GM18519 (cell line): ENCODE measurements at regions not wholly inside any gene's neighbourhood (a gene's known extent, or its start where the extent isn't known, plus 50 kb on each side); places are given as distances from the start of the nearest gene placed in this dataset.
A peak's percentile ranks its signal among the peaks of the same experiment; 100 is the strongest.
"Not testable (repeated sequence)": the region's sequence is repeated elsewhere in the genome, so short reads cannot be mapped to it uniquely, and the experiment has no call there.

Experiments
- ATAC-seq: cut with Tn5 transposase; IDR thresholded peaks from one replicate; pipeline ENCODE4 v1.9.1; 2021; ENCODE audit warnings: mild to moderate bottlenecking, moderate library complexity; ENCODE audit not compliant: unreplicated experiment, low FRiP score

DNA sequence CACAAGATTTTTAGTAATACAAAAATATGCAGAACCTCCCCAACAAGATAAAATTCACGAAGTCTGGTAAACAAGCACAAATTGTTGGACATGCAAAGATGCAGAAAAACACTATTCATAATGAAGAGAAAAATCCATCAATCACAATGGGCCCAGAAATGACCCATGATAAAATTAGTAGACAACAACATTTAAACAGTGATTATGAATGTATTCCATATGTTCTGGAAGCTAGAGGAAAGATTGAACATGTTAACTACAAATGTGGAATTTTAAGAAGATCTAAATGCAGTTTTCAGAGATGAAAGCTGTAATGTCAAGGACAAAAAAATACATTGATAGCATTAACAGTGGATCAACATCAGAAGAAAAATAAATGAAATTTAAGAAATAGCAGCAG is 243.3 kb upstream of the LINC00305 start:
- ATAC-seq, result no peak

DNA sequence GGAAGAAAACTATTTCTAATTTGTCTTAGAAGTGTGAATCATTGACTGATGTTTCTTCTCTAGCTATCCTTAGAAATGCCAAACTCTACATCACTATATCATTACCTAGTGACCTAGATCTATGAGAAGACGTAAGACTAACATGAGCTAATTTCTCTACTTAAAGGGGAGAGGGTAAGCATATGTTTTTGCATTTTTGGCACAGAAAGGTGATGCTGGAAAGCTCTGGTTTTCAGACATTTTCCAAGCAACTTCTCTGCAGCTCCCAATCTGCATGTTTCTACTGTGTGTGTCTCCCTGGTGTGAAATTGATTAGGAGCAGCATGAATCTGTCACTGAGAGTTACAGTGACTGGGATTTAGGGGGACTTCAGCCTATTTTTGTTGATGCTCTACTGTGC is 235.2 kb upstream of the LINC00305 start:
- ATAC-seq, result no peak

DNA sequence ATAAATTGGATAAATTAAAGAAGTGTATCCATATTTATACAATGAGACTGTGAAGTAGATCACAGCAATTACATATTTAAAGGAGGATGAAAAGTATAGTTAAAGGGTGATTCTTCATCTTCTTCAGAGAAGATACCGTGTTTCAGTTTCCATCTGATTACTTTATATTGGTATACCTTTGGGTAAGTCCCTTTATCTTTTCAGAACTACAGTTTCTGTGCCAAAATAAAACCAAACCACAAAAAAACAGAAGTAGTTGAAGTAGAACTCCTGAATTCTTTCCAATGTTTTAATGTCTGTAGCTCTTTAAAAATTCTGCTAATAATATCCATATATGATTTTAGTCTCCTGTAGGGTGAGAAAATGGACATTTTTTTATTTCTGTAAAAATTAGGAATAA is 231.2 kb upstream of the LINC00305 start:
- ATAC-seq, result peak; percentile 99

DNA sequence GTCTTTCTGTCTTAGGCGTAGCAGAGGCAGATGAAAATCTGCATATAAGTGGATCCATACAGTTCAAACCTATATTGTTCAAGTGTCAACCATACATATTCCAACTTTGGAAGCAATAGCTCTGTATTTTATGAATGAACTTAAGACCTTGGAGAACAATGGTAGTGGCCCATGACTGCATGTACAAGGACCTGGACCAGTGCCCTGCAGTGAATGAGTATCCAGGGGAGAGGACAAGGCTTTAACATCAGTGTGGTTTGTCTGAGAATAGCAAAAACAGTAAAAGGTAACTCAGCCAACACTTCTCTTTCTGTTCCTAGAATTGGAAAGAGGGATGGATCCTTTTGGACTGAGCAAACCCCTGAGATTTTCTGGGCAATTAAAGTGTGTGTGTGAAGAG is 230.8 kb upstream of the LINC00305 start:
- ATAC-seq, result no peak

DNA sequence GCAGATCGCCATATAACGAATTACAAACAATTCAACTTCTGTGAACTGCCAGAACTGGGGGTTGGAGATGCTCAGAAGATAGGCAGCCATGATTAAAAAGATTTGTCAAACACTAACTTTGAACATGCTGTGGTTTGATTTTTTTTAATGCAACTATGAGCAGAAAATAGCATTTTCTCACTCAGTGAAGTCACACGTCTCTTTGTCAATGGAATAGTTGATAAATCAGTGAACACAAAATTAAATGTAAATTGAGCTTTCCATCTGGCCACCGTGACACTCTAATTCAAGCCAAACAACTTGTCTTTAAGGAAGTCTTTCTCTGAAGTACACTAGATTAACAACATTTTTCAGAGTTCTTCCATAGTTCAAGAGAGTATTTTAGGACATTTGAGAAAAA is 228.6 kb upstream of the LINC00305 start:
- no peak for ATAC-seq

DNA sequence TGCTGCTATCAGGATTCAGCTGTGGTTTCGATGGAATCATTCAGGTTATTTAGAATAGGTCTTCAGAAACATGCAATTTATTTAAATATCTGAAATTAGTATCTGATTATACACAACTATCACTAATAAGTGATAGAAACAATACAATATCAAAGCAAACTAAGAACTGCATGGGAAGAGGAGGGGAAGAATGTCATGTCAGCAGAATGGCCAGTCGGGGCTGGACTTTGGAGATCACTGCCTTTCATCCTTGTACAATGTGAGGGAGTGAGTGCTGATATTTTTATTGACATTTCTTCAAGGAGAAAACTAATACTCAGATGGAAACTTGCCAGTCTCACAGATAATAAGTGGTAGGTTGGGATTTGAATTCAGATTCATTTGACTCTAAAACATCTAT is 224.0 kb upstream of the LINC00305 start:
- no peak for ATAC-seq

DNA sequence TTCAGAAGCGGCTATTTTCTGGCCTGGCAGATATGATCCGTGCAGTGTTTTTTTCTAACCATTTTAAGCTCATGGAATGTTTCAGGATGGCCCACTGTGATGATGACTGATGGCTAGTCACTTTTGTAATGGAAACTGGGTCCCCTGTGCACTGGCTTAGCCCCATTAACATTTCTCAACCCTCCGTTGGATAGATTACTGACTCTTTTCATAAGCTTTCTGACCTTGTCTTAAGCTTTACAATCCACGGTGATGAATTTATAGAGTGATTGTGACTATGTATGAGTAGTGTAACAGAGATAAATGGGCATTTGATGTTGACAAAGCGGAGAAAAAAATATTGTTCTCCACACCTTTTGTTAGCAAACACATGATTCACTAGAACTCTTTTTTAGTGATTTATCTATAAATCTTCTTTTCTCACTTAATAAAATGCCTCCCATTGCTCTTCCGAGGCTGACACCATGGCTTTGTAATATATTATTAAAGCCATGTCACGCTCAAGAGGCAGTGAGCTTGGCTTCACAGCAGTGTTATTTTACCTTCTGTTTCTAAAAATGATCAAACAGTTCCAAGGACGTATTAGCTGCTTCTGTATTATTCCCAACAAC is 221.0 kb upstream of the LINC00305 start:
- not testable (repeated sequence) for ATAC-seq

DNA sequence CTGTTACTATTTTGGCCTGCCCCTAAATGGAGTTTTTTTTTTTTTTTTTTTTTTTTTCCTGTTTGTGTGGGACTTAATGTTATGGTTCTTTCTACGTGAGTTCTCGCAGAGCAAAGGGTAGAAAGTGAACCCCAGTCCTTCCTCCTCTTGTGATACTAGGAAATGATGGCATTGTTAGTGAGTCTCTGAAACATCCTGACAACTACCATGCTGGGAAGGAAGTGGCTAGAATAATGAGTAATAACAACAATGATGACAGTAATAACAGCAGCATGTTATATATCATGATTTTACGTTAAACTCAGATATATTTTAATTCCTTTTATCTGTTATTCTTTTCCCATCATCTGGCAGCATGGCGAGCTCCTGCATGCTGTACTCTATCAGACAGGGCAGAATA is 216.2 kb upstream of the LINC00305 start:
- no peak for ATAC-seq

DNA sequence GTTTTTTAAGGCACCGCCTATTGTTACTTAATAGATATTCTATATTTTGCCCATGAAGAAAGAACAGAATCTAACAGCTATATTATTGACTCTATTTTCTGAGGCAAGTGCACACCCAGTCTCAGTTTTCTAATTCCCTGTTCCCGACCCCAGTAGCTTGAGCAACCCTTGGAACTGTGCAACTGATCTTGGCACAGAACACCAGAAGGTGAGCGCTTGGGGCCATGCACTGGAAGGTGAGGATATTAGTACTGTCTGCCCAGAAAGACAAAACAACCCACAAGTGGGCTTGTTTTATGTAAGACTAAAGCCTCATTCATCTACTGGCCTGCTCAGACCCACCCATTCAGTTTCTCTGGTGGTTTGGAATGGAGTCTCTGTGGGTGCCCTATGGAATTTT is 188.8 kb upstream of the LINC00305 start:
- ATAC-seq, result no peak

DNA sequence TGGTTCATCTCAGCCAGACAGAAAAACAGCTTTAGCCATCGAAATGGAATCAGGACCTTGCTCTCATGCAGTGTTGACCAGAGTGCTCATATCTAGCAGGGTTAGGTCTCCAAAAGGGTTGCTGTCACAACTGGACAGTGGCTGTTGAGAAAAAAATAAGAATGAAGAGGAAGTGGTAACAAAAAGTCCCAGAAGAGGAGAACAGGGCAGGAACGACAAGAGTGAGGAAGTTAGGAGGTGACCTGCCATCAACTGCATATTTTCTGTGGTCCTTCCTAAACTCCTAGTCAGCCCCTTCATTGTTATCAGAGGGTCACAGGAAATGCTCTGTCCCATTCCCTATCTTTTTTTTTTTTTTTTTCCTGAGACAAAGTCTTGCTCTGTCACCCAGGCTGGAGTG is 188.1 kb upstream of the LINC00305 start:
- ATAC-seq, result no peak

DNA sequence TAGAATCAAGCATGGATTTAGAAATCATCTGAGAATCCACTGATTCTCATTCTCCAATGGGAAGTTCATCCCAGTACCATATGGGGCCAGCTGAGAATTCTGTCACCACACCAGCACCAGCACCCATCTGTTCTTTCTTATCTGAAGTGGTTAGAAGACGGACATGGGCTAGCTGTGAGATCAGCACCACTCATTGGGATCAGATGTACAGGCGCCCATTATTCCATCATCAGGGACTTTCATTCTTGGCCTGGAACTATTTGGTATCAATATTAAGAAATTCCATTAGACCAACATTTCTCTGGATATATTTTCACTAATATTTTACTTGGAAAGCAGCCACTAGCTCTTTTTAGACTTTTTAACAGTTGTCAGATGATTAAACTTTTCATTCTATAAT is 185.9 kb upstream of the LINC00305 start:
- ATAC-seq, result no peak

DNA sequence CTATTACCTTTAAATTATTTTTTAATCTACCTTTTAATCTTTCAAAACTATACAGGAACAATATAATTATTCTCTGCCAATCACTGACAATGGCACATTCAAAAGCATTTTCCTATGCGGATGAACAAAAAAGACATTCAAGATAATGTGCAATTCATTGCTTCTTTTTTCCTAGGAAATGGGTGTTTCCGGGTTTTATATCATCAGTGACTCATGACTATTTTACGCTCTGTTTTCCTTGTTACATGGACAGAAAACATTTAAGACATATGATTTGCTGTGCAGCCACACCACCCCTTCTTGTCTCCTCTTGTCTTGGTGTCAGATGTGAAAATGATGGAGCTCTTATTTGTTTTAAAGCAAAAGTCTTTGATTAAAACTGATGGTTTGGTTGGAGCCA is 184.7 kb upstream of the LINC00305 start:
- no peak for ATAC-seq

DNA sequence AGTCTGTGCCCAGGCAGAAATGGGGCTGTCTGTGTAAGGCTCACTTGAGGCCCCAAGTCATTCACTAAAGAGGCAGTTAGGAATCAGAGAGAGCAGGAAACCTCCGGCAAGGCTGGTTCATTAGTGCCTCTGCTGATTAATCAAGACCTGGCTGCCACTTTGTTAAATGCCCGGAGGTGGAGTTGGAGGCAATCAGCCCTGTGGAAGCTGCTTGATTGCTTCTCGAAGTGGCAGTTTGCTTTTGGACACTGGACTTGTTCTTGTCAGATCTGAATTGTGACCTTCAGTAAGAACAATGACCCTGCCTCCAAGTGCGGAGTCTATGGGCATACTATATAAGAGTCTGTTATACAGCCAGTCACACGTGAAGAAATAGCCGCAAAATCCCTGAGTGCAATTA is 183.9 kb upstream of the LINC00305 start:
- no peak for ATAC-seq

DNA sequence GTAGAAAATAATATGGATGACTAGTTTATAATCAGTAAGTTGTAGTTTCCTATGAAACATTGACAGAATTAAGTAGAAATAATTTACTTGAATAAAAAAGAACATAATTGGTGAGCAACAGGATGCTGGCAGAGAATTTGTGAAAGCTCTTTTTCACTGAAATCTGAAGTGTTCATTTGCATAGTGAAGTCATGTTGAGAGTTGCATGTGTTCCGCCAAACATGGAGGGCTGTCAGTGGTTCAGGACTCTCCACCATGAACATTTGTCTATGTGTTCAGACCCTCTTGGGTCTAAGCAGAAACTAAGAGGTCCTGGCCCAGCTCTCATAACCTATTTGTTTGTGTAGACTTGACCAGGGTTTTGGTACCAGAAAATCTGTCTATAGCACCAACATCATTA is 182.5 kb upstream of the LINC00305 start:
- peak; percentile 72 for ATAC-seq

DNA sequence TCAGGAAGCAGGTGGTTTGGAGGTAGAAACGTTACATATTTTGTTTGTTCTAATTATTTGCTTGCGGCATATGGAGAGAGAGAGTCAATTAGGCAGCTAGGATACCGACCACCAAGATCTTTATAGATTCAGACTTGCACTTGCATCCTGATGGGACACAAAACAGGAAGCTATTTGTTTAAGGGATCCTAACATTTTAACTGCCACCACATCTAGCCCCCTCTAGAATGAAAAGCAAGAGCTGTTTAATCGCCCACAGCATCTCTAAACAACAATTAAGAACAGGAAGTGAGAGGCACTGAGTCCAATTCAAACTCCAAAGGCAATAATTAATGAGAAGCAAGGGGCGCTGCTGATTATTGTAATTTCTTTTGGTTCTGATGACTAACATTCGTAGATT is 182.0 kb upstream of the LINC00305 start:
- no peak for ATAC-seq

DNA sequence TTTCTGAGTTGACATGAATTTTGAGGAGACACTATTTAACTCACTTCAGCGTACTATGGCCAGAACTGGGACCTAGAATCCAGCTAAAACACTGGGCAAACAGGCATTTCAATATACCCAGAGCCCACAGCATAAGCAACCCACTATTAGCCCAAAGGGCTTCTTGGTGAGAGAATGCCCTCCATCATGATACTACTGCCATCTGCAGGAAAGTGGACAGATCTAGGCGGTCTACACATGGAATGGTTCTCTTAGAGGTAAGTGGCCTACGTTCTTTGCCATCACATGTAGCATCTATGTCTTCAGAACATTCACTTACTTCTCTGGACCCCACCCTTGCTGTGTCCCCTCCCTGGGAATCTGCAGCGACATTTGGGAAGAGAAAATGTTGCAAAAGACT is 181.3 kb upstream of the LINC00305 start:
- no peak for ATAC-seq

DNA sequence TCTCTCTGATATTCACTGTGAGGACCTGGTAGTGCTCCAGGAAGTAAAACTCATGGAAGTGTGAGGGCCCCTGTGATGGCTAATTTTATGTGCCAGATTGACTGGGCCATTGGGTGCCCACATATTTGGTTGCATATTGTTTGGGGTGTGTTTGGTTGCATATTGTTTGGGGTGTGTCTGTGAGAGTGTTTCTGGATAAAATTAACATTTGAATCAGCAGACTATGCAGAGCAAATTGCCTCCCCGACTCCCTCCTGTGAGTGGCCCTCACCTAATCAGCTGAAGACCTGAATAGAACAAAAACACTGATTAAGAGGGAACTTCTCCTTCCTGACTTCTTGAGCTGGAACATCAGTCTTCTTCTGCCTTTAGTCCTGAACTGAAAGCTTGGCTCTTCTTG is 173.3 kb upstream of the LINC00305 start:
- ATAC-seq, result no peak

DNA sequence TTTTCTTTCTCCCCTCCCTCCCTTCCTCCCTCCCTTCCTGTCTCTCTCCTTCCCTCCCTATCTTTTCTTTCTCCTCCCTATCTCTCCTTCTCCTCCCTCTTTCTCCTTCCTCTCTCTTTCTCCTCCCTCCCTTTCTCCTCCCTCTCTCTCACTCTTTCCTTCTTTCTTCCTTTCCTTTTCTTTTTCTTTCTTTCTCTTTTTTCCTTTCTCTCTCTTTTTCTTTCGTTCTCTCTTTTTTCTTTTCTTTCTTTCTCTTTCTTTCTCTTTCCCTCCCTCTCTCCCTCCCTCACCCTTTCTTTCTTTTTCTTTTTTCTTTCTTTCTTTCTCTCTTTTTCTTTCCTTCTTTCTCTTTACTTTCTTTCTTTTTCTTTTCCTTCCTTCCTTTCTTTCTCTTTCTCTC is 169.7 kb upstream of the LINC00305 start:
- ATAC-seq, result no peak

DNA sequence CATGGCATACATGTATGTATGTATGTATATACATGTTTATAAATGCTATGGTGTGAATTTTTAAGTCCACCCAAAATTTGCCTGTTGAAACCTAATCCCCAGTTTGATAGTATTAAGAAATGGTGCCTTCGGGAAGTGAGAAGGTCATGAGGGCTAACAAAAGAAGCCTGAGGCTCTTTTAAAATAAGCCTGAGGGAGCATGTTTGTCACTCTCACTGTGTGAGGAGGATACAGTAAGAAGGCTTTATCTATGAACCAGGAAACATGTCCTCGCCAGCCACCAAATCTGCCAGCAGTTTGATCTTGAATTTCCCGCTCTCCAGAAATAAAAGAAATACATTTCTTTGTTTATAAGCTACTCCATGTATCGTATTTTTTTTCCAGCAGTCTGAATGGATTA is 163.0 kb upstream of the LINC00305 start:
- no peak for ATAC-seq

DNA sequence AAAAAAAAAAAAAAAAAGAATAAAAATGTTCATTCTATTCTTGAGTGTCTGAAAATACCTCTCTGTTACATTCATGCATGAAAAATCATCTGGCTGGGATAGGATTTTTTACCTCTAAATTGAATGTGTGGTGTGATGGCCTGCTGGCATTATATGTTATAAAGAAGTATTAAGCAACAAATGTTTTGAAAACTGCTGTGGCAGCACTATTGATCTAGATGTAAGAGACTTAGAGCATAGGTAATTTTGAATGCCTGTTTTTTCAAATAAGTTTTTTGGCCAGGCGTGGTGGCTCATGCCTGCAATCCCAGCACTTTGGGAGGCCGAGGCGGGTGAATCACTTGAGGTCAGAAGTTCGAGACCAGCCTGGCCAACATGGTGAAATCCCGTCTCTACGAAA is 147.0 kb upstream of the LINC00305 start:
- ATAC-seq, result no peak

DNA sequence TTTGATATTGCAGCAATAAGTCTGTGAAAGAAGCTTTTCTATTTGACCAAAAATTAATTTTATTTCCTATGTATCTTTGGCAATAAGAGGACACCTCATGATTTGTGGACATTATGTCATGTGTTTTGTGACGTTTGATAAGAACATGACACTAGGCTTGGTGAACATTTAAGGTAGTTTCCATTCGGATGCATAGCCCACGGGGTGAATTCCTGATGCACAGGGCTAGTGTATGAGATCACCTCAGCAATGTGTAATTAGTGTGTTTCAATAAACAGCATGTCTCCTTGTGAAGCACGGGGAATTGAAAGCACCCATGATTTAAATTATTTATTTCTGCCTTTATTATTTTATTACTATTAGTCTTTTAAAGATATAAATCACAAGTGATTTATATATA is 146.1 kb upstream of the LINC00305 start:
- ATAC-seq, result no peak

DNA sequence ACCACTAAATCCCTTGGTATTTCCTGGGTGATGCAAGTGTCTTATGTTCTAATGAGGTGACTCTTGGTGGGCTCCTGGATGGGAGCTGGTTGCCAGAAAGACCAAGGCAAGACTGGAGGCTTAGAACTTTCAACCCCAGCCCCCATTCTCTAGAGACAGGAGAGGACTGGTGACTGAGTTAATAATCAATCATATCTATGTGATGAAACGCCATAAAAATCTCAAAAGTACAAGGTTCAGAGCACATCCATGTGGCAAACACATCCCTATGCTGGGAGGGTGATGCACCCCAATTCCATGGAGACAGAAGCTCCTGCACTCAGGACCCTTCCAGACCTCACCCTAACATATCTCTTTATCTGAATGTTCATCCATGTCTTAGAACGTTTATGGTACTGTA is 139.5 kb upstream of the LINC00305 start:
- no peak for ATAC-seq

DNA sequence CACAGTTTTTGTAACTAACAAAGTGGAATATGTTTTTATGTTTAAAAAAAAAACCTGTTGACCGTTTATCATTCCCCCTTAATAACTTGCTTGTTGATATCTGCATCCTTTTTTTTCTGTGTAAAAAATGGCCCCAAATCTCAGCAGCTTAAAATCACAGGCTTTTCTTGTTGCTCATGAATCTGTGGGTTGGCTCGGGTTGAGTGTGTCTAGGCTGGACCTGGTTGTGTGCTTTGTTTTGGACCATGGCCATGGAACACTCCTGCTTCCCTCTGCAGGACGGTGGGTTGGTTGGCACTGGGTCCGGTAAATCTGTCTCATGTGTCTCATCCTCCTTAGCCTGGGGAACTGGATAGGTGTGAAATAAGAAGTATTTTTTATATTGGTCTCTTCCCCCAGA is 139.0 kb upstream of the LINC00305 start:
- no peak for ATAC-seq
